Gastroesophageal sphincter (tissue), 3 donors: ENCODE measurements at regions not wholly inside any gene's neighbourhood (a gene's known extent, or its start where the extent isn't known, plus 50 kb on each side); places are given as distances from the start of the nearest gene placed in this dataset.

Experiments
- POLR2A ChIP-seq, 2 donors: fragments of 450-650 bp; IDR thresholded peaks; one replicate each; pipeline ENCODE4 v1.6.1; 2017; ENCODE audit warnings: antibody characterized with exemption in 2 of 2, mild to moderate bottlenecking in 2 of 2, moderate library complexity in 1 of 2
- TF ChIP-seq, protein P1 (sequence below), 4 experiments: fragments of 200-600 bp in 2 of 4; fragments of 450-650 bp in 2 of 4; sonication (generic) in 1 of 4; IDR thresholded peaks; one replicate each; pipeline ENCODE4 v1.5.1; 2017 to 2019; ENCODE audit warnings: antibody characterized with exemption in 4 of 4, mild to moderate bottlenecking in 2 of 4, moderate library complexity in 2 of 4

DNA sequence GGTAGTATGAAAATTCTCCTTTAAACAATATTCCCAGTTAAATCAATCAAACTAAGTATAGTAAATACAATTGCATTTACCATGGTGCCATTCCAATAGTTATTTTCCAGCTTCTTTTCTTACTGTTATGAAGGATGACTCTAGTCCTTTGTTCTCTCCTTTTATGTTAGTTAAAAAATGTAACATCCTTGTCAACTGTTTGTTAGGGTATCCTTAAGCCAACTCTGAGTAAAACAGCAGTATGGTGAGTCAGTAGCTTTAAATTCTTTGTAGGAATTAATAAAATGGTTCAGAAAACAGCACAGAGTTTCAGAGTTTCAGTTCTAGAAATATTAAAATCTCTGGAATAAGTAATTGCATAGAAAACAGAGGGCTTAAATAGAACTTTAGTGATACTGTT lies 384.4 kb downstream of the MTRR start:
- TF ChIP-seq, protein P1, sequence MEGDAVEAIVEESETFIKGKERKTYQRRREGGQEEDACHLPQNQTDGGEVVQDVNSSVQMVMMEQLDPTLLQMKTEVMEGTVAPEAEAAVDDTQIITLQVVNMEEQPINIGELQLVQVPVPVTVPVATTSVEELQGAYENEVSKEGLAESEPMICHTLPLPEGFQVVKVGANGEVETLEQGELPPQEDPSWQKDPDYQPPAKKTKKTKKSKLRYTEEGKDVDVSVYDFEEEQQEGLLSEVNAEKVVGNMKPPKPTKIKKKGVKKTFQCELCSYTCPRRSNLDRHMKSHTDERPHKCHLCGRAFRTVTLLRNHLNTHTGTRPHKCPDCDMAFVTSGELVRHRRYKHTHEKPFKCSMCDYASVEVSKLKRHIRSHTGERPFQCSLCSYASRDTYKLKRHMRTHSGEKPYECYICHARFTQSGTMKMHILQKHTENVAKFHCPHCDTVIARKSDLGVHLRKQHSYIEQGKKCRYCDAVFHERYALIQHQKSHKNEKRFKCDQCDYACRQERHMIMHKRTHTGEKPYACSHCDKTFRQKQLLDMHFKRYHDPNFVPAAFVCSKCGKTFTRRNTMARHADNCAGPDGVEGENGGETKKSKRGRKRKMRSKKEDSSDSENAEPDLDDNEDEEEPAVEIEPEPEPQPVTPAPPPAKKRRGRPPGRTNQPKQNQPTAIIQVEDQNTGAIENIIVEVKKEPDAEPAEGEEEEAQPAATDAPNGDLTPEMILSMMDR (IDR thresholded peaks at IDR 0.05) = no peak
- no peak for TF ChIP-seq POLR2A (IDR thresholded peaks at IDR 0.05)
